Glutamatergic neuron (in vitro differentiated cells): ENCODE measurements at regions not wholly inside any gene's neighbourhood (a gene's known extent, or its start where the extent isn't known, plus 50 kb on each side); places are given as distances from the start of the nearest gene placed in this dataset.
A peak's percentile ranks its signal among the peaks of the same experiment; 100 is the strongest.

Source experiments
- DNase-seq: peaks from one replicate; pipeline ENCODE4 v3.0.0; 2022
- H3K27ac Mint-ChIP-seq: one replicate; pipeline ENCODE4 v1.8.0; 2020; ENCODE audit warnings: mild to moderate bottlenecking, mixed read lengths, inconsistent platforms; ENCODE audit not compliant: unreplicated experiment
- H3K27me3 Mint-ChIP-seq: one replicate; pipeline ENCODE4 v1.8.0; 2020; ENCODE audit warnings: mild to moderate bottlenecking, moderate library complexity, mixed read lengths, inconsistent platforms; ENCODE audit not compliant: unreplicated experiment
- H3K36me3 Mint-ChIP-seq: one replicate; pipeline ENCODE4 v1.8.0; 2020; ENCODE audit warnings: mild to moderate bottlenecking, mixed read lengths, inconsistent platforms; ENCODE audit not compliant: unreplicated experiment
- H3K4me1 Mint-ChIP-seq: one replicate; pipeline ENCODE4 v1.8.0; 2020; ENCODE audit warnings: mild to moderate bottlenecking, low read depth, mixed read lengths, inconsistent platforms; ENCODE audit not compliant: unreplicated experiment
- H3K4me3 Mint-ChIP-seq: one replicate; pipeline ENCODE4 v1.8.0; 2020; ENCODE audit warnings: mild to moderate bottlenecking, mixed read lengths, inconsistent platforms; ENCODE audit not compliant: unreplicated experiment
- H3K9me3 Mint-ChIP-seq: one replicate; pipeline ENCODE4 v1.8.0; 2020; ENCODE audit warnings: mild to moderate bottlenecking, moderate library complexity, mixed read lengths, inconsistent platforms; ENCODE audit not compliant: unreplicated experiment
- TF ChIP-seq, protein P1 (sequence below): fragments of 200-600 bp; sonication (generic); IDR thresholded peaks from one replicate; pipeline ENCODE4 v1.5.0; 2021; ENCODE audit not compliant: partially characterized antibody, unreplicated experiment

- TF ChIP-seq, protein P1, sequence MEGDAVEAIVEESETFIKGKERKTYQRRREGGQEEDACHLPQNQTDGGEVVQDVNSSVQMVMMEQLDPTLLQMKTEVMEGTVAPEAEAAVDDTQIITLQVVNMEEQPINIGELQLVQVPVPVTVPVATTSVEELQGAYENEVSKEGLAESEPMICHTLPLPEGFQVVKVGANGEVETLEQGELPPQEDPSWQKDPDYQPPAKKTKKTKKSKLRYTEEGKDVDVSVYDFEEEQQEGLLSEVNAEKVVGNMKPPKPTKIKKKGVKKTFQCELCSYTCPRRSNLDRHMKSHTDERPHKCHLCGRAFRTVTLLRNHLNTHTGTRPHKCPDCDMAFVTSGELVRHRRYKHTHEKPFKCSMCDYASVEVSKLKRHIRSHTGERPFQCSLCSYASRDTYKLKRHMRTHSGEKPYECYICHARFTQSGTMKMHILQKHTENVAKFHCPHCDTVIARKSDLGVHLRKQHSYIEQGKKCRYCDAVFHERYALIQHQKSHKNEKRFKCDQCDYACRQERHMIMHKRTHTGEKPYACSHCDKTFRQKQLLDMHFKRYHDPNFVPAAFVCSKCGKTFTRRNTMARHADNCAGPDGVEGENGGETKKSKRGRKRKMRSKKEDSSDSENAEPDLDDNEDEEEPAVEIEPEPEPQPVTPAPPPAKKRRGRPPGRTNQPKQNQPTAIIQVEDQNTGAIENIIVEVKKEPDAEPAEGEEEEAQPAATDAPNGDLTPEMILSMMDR: no peak
- no peak for DNase-seq
- Mint-ChIP-seq H3K4me3 (peak overlapping the region; percentile 78), H3K27ac (peak overlapping the region; percentile 84), H3K27me3 (peaks cover 30% of the 10 kb centered on the region), H3K9me3 (peaks cover 28% of the 10 kb centered on the region), H3K36me3 (no peaks in the 10 kb centered on the region), H3K4me1 (peaks cover 13% of the 10 kb centered on the region)
Measured at GRCh38 chr16:85550953-85551924, 61.9 kb upstream of the GSE1 start.

DNA sequence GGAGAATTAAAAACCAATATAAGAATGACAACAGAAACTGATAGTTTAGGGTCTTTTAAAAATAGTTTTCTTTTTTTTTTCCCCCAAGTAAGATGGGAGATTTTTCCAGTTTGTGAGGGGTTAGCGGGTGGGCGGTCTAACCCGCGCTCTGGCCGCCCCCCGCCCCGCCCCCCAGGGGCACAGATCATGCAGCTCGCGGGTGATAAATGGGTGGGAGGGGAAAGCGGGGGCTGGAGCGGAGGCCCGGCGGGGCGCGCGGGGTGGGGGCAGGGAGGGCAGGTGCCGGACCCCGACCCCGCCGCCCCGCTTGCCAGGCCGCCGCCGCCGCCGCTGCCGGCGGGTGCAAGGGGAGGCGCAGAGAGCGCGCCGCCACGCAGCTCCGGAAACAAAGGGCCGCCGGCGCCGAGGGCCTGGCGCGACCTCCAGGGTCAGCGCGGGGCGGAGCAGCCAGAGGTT, 60.1 kb upstream of the GSE1 start:
- Mint-ChIP-seq H3K27me3 (peaks cover 38% of the 10 kb centered on the region), H3K4me1 (peaks cover 11% of the 10 kb centered on the region), H3K4me3 (peak overlapping the region; percentile 91), H3K9me3 (peaks cover 34% of the 10 kb centered on the region), H3K36me3 (no peaks in the 10 kb centered on the region), H3K27ac (peak overlapping the region; percentile 96)
- peak; percentile 88 for DNase-seq
- TF ChIP-seq, protein P1: no peak

- no peak for DNase-seq
- TF ChIP-seq, protein P1: no peak
- no peaks in the 10 kb centered on the region for H3K36me3 Mint-ChIP-seq
- peak overlapping the region; percentile 98 for H3K27ac Mint-ChIP-seq
- H3K4me3 Mint-ChIP-seq: peak overlapping the region; percentile 94
- H3K9me3 Mint-ChIP-seq: peaks cover 37% of the 10 kb centered on the region
- H3K4me1 Mint-ChIP-seq: peaks cover 14% of the 10 kb centered on the region
- peaks cover 42% of the 10 kb centered on the region for H3K27me3 Mint-ChIP-seq
Measured at GRCh38 chr16:85553436-85554113, 59.5 kb upstream of the GSE1 start.

- H3K4me1 Mint-ChIP-seq: peaks cover 14% of the 10 kb centered on the region
- peaks cover 43% of the 10 kb centered on the region for H3K27me3 Mint-ChIP-seq
- peak overlapping the region; percentile 94 for H3K4me3 Mint-ChIP-seq
- DNase-seq: peak; percentile 54
- TF ChIP-seq, protein P1: no peak
- peak overlapping the region; percentile 98 for H3K27ac Mint-ChIP-seq
- no peaks in the 10 kb centered on the region for H3K36me3 Mint-ChIP-seq
- peaks cover 38% of the 10 kb centered on the region for H3K9me3 Mint-ChIP-seq
Measured at GRCh38 chr16:85554114-85554888, 58.8 kb upstream of the GSE1 start.
